HG03064 (cell line): ENCODE measurements at regions not wholly inside any gene's neighbourhood (a gene's known extent, or its start where the extent isn't known, plus 50 kb on each side); places are given as distances from the start of the nearest gene placed in this dataset.
"Not testable (repeated sequence)": the region's sequence is repeated elsewhere in the genome, so short reads cannot be mapped to it uniquely, and the experiment has no call there.

ENCODE experiments used
- ATAC-seq: cut with Tn5 transposase; IDR thresholded peaks from one replicate; pipeline ENCODE4 v1.9.1; 2021; ENCODE audit warnings: low read depth; ENCODE audit not compliant: unreplicated experiment

GRCh38 chr1:90864681-90865080 lies 147.6 kb upstream of the BARHL2 start:
- ATAC-seq = no peak

- no peak for ATAC-seq
Measured at GRCh38 chr1:90862782-90863181, 145.7 kb upstream of the BARHL2 start.

GRCh38 chr1:90861421-90861820 lies 144.3 kb upstream of the BARHL2 start:
- not testable (repeated sequence) for ATAC-seq

GRCh38 chr1:90856463-90857007 lies 139.4 kb upstream of the BARHL2 start:
- ATAC-seq = no peak

- ATAC-seq = no peak
Measured at GRCh38 chr1:90854397-90854924, 137.4 kb upstream of the BARHL2 start.

GRCh38 chr1:90851711-90852050 lies 134.6 kb upstream of the BARHL2 start:
- ATAC-seq = no peak

GRCh38 chr1:90850898-90851710 lies 134.0 kb upstream of the BARHL2 start:
- ATAC-seq = peak; percentile 97

GRCh38 chr1:90850181-90850897 lies 133.2 kb upstream of the BARHL2 start:
- peak; percentile 5 for ATAC-seq

- no peak for ATAC-seq
Measured at GRCh38 chr1:90841473-90841872, 124.4 kb upstream of the BARHL2 start.

GRCh38 chr1:90840352-90840751 lies 123.2 kb upstream of the BARHL2 start:
- no peak for ATAC-seq

GRCh38 chr1:90839323-90839722 lies 122.2 kb upstream of the BARHL2 start:
- no peak for ATAC-seq

GRCh38 chr1:90838720-90839119 lies 121.6 kb upstream of the BARHL2 start:
- ATAC-seq = no peak

GRCh38 chr1:90837420-90837819 lies 120.3 kb upstream of the BARHL2 start:
- ATAC-seq = no peak

- no peak for ATAC-seq
Measured at GRCh38 chr1:90836345-90836679, 119.2 kb upstream of the BARHL2 start.

- ATAC-seq = no peak
Measured at GRCh38 chr1:90835661-90836344, 118.7 kb upstream of the BARHL2 start.

- ATAC-seq = no peak
Measured at GRCh38 chr1:90834886-90835660, 118.0 kb upstream of the BARHL2 start.

GRCh38 chr1:90834354-90834885 lies 117.3 kb upstream of the BARHL2 start:
- ATAC-seq = no peak

- ATAC-seq = no peak
Measured at GRCh38 chr1:90833466-90834110, 116.5 kb upstream of the BARHL2 start.

GRCh38 chr1:90831910-90832309 lies 114.8 kb upstream of the BARHL2 start:
- no peak for ATAC-seq

- no peak for ATAC-seq
Measured at GRCh38 chr1:90826834-90827233, 109.7 kb upstream of the BARHL2 start.
